Effector CD4-positive, alpha-beta T cell (primary cell): ENCODE measurements at regions not wholly inside any gene's neighbourhood (a gene's known extent, or its start where the extent isn't known, plus 50 kb on each side); places are given as distances from the start of the nearest gene placed in this dataset.
"Not testable (repeated sequence)": the region's sequence is repeated elsewhere in the genome, so short reads cannot be mapped to it uniquely, and the experiment has no call there.

Experiments used
- DNase-seq: peaks from one replicate; pipeline ENCODE4 v3.0.0-alpha.2; 2020

DNA sequence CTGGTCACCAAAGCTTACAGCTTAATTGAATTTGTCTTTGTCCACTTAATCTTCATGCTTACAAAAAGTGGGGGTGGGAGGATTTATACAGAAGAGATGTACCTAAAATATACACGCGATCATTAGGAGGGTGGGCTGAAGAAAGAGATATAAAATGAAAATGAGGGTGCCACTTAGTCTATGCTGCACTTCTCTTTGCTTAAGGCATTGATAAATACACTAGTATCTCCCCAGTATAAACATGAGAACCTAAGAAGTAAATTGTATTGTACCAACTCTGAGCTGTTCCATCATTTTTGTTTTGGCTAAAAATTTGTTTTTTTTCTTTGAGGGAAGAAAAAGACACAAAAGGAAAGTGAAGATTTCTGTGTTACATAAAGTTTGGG is 170.8 kb upstream of the ZNF217 start:
- no peak for DNase-seq

DNA sequence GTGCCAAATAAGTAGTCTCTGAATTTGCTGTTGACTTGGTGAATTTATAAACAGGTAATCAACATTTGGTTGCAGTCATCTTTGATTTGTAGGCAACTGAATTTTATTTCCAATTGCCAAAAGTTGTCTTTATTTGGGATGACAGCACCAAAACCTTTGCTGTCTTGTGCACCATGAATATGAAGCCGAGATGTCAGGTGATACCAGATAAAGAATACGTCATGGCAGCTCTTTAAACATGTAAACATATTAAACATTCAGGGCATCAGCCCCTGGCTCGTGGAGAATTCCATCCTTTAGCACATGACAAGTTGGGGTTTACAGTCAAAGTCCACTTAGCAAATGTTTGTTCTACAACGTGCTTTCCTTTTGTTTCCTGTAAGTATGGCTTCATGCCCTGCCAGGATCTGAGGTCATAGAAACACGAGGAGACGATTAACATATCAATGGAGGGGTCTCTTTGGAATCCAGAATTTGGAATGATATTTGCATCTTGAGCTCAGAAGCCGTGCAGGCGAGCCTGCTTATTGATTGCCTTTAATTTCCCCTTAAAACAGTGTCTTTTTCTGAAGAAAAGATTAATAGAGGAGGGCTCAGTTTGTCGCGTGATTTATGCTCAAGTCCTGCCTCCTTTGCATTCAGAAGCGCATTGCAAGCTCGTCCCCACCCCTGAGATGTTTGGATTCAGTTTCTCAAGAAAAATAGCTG is 170.2 kb upstream of the ZNF217 start:
- no peak for DNase-seq

- DNase-seq = not testable (repeated sequence)
Observed at GRCh38 chr20:53762423-53762798, 168.8 kb upstream of the ZNF217 start.

DNA sequence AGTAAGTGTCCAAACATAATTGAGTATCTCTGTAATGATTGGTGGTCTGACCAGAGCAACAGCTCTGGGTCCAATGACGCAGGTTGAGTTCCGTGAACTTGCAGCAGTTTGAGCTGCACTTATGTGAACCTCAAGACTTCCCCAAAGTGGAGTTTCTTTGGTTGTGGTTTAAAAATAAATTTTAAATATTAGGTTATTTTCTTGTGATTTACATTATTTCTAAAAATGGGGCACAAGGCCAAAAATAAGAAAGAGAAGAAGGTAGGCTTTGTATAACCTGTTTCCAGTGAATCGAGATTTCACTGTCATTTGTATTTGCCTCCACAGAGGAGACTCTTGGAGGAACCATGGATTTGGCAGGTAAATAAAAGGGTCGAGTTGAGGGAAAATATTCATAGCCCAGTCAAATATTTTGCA is 166.4 kb upstream of the ZNF217 start:
- no peak for DNase-seq

DNA sequence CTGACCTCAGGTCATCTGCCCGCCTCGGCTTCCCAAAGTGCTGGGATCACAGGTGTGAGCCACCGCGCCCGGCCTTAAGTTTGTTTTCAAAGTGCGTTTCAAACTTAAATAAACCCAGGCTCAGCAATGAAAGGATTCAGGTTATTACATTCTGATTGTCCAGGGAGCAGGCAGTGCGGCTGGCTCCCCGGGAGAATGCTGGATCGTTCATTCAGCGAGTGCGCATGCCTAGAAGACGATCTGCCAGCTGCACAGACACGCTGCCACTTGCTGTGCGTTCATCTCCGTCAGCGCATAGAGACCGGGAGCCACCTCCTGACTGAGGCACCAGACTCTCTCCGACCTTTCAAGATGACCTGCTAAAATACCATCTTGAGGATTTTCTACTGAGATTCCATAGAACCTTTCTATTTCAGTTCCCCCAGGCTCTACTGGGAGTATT is 163.9 kb upstream of the ZNF217 start:
- DNase-seq = no peak

DNA sequence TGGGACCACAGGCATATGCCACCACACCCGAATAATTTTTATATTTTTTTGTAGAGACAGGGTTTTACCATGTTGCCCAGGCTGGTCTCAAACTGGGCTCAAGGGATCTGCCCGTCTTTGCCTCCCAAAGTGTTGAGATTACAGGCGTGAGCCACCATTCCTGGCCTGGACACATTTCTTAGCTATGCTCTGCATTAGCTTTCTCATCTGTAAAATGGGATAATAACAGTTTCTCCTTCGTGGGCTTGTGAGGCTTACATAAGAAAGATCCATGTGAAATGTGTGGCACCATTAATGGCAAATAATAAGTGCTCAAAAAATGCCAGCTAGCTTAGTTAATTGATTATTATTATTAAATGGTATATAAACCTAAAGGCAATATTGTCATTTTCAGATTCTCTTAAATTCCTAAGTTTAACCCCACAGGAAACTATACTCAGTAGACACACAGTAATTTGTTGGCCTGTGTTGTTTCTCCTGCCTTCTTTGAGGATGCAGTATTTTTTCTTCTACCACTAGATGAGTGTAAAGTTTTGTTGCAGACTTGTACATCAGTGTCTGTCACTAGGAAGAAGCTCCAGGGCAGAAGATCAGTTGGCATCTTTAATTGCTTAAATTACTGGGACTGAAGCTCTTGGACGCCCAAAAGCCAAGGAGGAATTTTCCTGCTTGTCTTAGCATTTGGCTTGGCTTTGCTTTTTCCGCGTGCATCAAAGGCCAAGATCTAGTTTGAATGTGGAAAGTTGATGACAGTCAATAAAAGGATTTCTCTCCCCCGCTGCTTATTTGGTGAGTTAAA is 162.3 kb upstream of the ZNF217 start:
- no peak for DNase-seq

DNA sequence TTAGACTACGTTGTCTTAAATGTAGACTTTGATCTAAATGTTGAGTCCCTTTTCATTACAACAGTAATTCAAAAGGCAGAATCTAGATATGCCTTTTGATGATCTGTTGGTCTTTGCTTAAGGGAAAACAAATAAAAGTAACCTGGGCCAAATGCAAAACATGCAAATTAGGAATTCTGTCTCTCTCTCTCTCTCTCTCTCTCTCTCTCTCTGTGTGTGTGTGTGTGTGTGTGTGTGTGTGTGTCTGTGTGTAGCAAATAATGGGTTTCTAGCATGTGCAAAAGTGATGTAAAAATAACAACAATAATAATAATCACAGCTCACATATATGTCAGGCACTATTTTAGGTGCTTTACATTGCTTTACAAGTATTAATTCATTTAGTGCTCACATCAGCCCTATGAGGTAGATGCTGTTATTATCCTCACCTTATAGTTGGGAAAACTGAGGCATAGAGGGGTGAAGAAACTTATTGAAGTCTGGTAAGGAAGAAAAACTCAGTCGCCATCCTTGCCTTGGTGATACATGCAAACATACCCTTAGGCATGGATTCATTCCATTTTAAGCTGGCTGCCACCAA is 160.3 kb upstream of the ZNF217 start:
- DNase-seq = no peak

GRCh38 chr20:53752971-53753879 is 159.6 kb upstream of the ZNF217 start:
- no peak for DNase-seq

GRCh38 chr20:53752583-53752970 is 158.9 kb upstream of the ZNF217 start:
- DNase-seq = no peak

DNA sequence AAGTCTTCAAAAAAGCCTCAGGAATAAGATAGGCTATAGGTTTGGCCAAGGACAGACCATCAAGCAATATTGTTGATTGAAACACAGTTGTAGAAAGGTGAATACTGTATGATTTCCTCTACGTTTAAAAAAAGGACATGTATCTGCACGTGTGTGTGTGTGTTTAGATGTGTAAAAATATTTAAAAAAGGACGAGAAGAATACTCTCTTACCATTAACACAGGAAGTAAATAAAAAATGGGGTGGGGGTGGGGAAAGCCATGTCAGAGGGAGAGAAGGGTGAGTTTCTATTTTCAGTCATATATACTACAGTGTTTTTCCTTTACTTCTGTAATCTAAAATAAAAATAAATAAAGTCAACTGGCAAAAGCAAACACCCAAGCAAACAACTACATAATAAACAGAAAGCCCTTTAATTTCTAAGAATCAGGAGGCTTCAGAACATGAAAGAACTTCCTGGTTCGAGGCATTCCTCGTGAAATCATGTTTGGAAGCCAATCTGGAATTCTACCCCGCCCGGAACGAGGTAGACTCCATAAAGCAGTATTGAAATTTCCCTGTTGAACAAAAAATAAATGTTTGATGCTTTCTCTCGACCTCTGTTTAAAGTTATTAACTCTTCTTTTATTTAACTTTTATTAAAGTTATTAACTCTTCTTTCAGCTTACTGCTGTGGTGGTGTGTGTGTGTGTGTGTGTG is 158.1 kb upstream of the ZNF217 start:
- DNase-seq = no peak

- DNase-seq = no peak
Observed at GRCh38 chr20:53750827-53751619, 157.4 kb upstream of the ZNF217 start.

DNA sequence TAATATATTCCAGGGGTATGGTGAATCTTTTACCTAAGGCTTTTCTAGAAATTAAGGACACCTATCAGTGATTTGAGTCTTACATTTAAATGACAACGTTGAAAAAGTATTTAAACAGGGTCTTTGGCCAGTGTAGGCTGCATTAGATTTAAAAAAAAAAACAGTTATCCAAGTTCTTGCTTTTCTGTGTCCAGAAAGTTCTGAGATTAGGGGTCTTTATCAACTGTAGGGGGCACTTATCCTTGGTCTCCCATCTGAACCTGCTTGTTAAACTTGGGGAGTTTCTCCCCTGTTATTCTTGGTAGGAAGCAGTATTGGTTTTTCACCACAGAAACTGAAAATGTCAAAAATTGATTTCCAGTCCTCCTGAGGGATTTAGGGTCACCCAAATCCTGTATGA is 155.9 kb upstream of the ZNF217 start:
- no peak for DNase-seq

GRCh38 chr20:53748821-53749421 is 155.3 kb upstream of the ZNF217 start:
- DNase-seq = no peak

DNA sequence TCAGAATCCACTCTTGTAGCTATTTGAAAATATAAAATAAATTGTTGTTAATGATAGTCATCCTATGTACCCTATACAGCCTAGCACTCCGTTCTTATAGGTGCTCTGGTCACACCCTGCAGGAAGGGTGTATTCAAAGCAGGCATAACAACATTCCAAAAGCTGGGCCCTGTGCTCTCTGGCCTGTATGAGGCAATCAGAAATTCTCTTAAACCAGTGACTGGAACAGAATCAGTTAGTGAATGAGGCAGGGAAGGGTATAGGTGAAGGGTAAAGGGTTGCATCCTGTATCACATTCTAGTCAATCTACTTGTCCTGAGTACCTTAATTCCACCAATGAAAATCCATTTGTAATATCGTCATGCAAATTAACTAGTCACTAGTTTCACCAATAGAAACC is 154.5 kb upstream of the ZNF217 start:
- no peak for DNase-seq

- DNase-seq = no peak
Observed at GRCh38 chr20:53743607-53744260, 150.1 kb upstream of the ZNF217 start.

DNA sequence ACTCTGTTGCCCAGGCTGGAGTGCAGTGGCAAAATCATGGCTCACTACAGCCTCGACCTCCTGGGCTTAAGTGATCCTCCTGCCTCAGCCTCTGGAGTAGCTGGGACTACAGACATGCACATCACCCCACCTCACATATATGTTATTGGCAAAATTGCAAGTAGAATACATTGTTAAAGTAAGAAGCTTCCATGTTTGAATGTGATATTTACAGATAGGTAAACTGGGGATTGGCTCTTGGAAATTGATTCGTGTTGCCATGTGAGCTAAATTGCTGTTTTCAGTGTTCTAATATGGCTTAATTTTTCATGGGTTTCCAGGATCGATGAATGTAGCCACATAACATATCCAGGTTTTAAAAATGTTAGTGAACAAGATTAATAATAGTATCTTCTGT is 149.0 kb upstream of the ZNF217 start:
- no peak for DNase-seq

DNA sequence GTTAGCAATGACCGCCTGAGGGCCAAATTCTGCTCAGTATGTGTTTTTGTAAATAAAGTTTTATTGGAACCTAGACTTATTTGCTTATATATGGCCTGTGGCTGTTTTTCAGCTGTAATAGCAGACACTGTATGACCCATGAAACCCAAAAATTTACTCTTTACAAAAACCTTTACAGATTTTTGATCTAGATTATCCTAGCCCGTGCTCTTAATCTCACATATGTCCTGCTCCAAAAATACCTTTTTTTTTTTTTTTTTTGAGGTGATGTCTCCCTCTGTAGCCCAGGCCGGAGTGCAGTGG is 148.0 kb upstream of the ZNF217 start:
- DNase-seq = no peak

- DNase-seq = no peak
Observed at GRCh38 chr20:53739799-53740785, 146.5 kb upstream of the ZNF217 start.
